ENCODE measurements at regions not wholly inside any gene's neighbourhood (a gene's known extent, or its start where the extent isn't known, plus 50 kb on each side); places are given as distances from the start of the nearest gene placed in this dataset.

DNA sequence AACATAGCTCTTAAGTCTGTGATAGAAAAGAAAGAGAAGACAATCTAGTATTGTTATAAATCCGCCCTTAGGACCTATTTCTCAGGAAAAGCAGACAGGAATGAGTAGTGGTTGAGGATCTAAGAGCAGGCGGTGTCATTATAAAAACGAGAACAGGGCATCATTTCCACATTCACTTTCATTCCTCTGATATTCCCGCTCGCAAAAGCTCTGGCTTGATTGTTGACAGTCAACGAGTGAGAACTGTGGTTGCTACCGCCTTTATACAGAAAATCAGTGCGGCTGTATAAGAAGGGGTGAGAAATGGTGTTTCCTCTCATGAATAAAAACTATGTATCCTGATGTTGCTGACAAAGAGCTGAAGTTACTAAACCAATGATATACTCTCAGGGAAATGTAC lies 1409.6 kb upstream of the WWC1 start:
- no CpG with 5 or more reads among the region's 8 CpGs for WGBS (ENCODE audit: extremely low coverage, insufficient coverage, insufficient read length)
- Histone ChIP-seq H2BK12ac (ENCODE audit: low read length) (no peak overlapping the region), H4K12ac (ENCODE audit: low read depth, low read length) (no peak overlapping the region)

DNA sequence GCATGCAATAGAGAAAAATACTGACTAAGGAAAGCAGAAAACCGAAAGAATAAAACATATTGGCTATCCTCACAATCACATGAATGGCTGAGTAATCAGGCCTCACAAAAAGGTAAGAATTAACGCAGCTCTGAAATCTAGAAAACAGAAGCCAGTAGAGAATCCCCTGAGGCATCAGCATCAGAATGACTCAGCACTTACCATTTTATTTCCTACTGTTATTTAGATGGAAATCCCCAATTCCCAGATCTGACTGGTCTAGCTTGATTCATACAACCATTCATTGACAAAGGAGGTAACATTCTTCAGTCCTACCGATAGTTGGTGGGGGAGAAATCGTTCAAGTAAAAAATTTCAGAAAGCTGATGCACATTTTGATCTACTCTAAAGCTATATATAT lies 1408.4 kb upstream of the WWC1 start:
- Histone ChIP-seq H3K9me3 (ENCODE audit: insufficient read depth, low read depth, low read length) (no peaks in the 10 kb centered on the region), H3K4me1 (ENCODE audit: control insufficient read depth in 1 of 2, insufficient read depth in 2 of 2, low read length in 2 of 2) (no peaks in the 10 kb centered on the region), H3K36me3 (ENCODE audit: control insufficient read depth in 1 of 2, insufficient read depth in 2 of 2, low read length in 2 of 2) (no peaks in the 10 kb centered on the region), H4K91ac (ENCODE audit: low read depth, low read length) (no peak overlapping the region), H3K4ac (ENCODE audit: low read depth, low read length) (no peak overlapping the region), H2BK5ac (ENCODE audit: low read depth, low read length, poor library complexity) (no peak overlapping the region), H3K4me2 (ENCODE audit: low read length) (no peak overlapping the region), H2AFZ (ENCODE audit: insufficient read depth, low read length, poor library complexity) (no peak overlapping the region), H4K12ac (ENCODE audit: low read depth, low read length) (no peak overlapping the region), H3K79me1 (ENCODE audit: low read length) (no peaks in the 10 kb centered on the region), H3K9ac (ENCODE audit: low read length) (no peak overlapping the region), H2AK5ac (ENCODE audit: low read length) (no peak overlapping the region), H3K14ac (ENCODE audit: low read length) (no peak overlapping the region), H3K27ac (ENCODE audit: low read depth, low read length) (no peak overlapping the region), H4K8ac (ENCODE audit: low read depth, low read length) (no peak overlapping the region), H3K23ac (ENCODE audit: low read length) (no peak overlapping the region), H2BK120ac (ENCODE audit: insufficient read depth, low read length, poor library complexity) (no peak overlapping the region), H3K79me2 (ENCODE audit: control insufficient read depth, insufficient read depth, low read length, poor library complexity) (no peaks in the 10 kb centered on the region), H3K27me3 (ENCODE audit: insufficient read depth, low read length) (no peaks in the 10 kb centered on the region), H2BK12ac (ENCODE audit: low read length) (no peak overlapping the region), H3K18ac (ENCODE audit: low read length) (no peak overlapping the region), H3K4me3 (ENCODE audit: low read depth, low read length) (no peak overlapping the region)
- DNase-seq, result no peak
- WGBS (ENCODE audit: extremely low coverage, insufficient coverage, insufficient read length), result no CpG with 5 or more reads among the region's 4 CpGs

More for the DNA sequence above, 1409.6 kb upstream of the WWC1 start:
- no peak overlapping the region for H3K23ac ChIP-seq (ENCODE audit: low read length)
- H4K8ac ChIP-seq (ENCODE audit: low read depth, low read length), result no peak overlapping the region
- H2AFZ ChIP-seq (ENCODE audit: insufficient read depth, low read length, poor library complexity), result no peak overlapping the region
- H4K91ac ChIP-seq (ENCODE audit: low read depth, low read length), result no peak overlapping the region
- no peak overlapping the region for H2BK120ac ChIP-seq (ENCODE audit: insufficient read depth, low read length, poor library complexity)
- no peaks in the 10 kb centered on the region for H3K9me3 ChIP-seq (ENCODE audit: insufficient read depth, low read depth, low read length)
- no peak overlapping the region for H2BK5ac ChIP-seq (ENCODE audit: low read depth, low read length, poor library complexity)
- H3K4me3 ChIP-seq (ENCODE audit: low read depth, low read length), result no peak overlapping the region
- no peak for DNase-seq
- H3K9ac ChIP-seq (ENCODE audit: low read length), result no peak overlapping the region
- H3K27me3 ChIP-seq (ENCODE audit: insufficient read depth, low read length), result no peaks in the 10 kb centered on the region
- no peak overlapping the region for H3K4ac ChIP-seq (ENCODE audit: low read depth, low read length)
- H3K79me2 ChIP-seq (ENCODE audit: control insufficient read depth, insufficient read depth, low read length, poor library complexity), result no peaks in the 10 kb centered on the region
- H3K4me2 ChIP-seq (ENCODE audit: low read length), result no peak overlapping the region
- no peak overlapping the region for H2AK5ac ChIP-seq (ENCODE audit: low read length)
- no peak overlapping the region for H3K14ac ChIP-seq (ENCODE audit: low read length)
- H3K79me1 ChIP-seq (ENCODE audit: low read length), result no peaks in the 10 kb centered on the region
- no peak overlapping the region for H3K27ac ChIP-seq (ENCODE audit: low read depth, low read length)
- no peaks in the 10 kb centered on the region for H3K36me3 ChIP-seq (ENCODE audit: control insufficient read depth in 1 of 2, insufficient read depth in 2 of 2, low read length in 2 of 2)
- H3K4me1 ChIP-seq (ENCODE audit: control insufficient read depth in 1 of 2, insufficient read depth in 2 of 2, low read length in 2 of 2), result no peaks in the 10 kb centered on the region
- no peak overlapping the region for H3K18ac ChIP-seq (ENCODE audit: low read length)

DNA sequence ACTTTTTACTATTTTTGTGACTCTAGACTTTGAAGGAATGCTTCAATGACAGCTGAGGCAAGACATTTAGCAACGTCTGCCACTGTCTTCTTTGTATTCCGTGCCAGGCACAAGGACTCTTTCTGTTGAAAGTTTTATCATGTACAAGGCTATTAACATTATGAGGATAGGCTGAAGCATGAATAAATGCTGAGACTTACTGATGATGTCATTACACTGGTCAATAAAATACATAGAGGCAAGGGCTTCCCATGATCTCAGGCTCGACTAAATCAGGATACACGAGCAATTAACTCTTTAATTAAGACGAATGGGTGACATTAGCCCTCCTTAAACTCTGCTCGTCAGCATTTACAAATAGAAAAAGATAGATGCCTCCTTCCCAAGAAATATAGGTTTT lies 1393.3 kb upstream of the WWC1 start:
- Histone ChIP-seq H3K4me2 (ENCODE audit: low read length) (no peak overlapping the region), H3K4me1 (ENCODE audit: control insufficient read depth in 1 of 2, insufficient read depth in 2 of 2, low read length in 2 of 2) (no peaks in the 10 kb centered on the region), H3K18ac (ENCODE audit: low read length) (no peak overlapping the region), H3K14ac (ENCODE audit: low read length) (no peak overlapping the region), H3K79me2 (ENCODE audit: control insufficient read depth, insufficient read depth, low read length, poor library complexity) (no peaks in the 10 kb centered on the region), H3K9ac (ENCODE audit: low read length) (no peak overlapping the region), H3K9me3 (ENCODE audit: insufficient read depth, low read depth, low read length) (no peaks in the 10 kb centered on the region), H4K8ac (ENCODE audit: low read depth, low read length) (no peak overlapping the region), H3K79me1 (ENCODE audit: low read length) (no peaks in the 10 kb centered on the region), H3K4me3 (ENCODE audit: low read depth, low read length) (no peak overlapping the region), H4K91ac (ENCODE audit: low read depth, low read length) (no peak overlapping the region), H3K36me3 (ENCODE audit: control insufficient read depth in 1 of 2, insufficient read depth in 2 of 2, low read length in 2 of 2) (no peaks in the 10 kb centered on the region), H2BK12ac (ENCODE audit: low read length) (no peak overlapping the region), H3K27ac (ENCODE audit: low read depth, low read length) (no peak overlapping the region), H2AFZ (ENCODE audit: insufficient read depth, low read length, poor library complexity) (no peak overlapping the region), H2BK120ac (ENCODE audit: insufficient read depth, low read length, poor library complexity) (no peak overlapping the region), H3K4ac (ENCODE audit: low read depth, low read length) (no peak overlapping the region), H2AK5ac (ENCODE audit: low read length) (no peak overlapping the region), H3K23ac (ENCODE audit: low read length) (no peak overlapping the region), H4K12ac (ENCODE audit: low read depth, low read length) (no peak overlapping the region), H2BK5ac (ENCODE audit: low read depth, low read length, poor library complexity) (no peak overlapping the region), H3K27me3 (ENCODE audit: insufficient read depth, low read length) (no peaks in the 10 kb centered on the region)
- DNase-seq, result no peak
- WGBS (ENCODE audit: extremely low coverage, insufficient coverage, insufficient read length), result no CpG with 5 or more reads among the region's 6 CpGs

DNA sequence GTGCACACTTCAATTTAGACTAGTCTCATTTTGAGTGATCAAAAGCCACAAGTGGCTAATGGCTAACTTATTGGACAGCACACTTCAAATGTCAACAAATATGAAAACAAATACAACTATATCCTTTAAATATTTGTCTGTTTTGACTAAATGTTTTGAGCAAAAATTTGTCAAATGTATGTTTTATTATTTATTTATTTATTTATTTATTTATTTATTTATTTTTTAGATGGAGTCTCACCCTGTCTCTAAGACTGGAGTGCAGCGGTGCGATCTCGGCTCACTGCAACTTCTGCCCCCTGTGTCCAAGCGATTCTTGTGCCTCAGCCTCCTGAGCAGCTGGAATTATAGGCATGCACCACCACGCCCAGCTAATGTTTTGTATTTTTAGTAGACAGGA lies 1392.1 kb upstream of the WWC1 start:
- no CpG with 5 or more reads among the region's 5 CpGs for WGBS (ENCODE audit: extremely low coverage, insufficient coverage, insufficient read length)
- no peak overlapping the region for H3K23ac ChIP-seq (ENCODE audit: low read length)
- H3K4me3 ChIP-seq (ENCODE audit: low read depth, low read length), result no peak overlapping the region
- no peaks in the 10 kb centered on the region for H3K79me1 ChIP-seq (ENCODE audit: low read length)
- H4K91ac ChIP-seq (ENCODE audit: low read depth, low read length), result no peak overlapping the region
- H2AK5ac ChIP-seq (ENCODE audit: low read length), result no peak overlapping the region
- no peak overlapping the region for H2BK120ac ChIP-seq (ENCODE audit: insufficient read depth, low read length, poor library complexity)
- no peak overlapping the region for H2BK12ac ChIP-seq (ENCODE audit: low read length)
- H3K9ac ChIP-seq (ENCODE audit: low read length), result no peak overlapping the region
- H3K14ac ChIP-seq (ENCODE audit: low read length), result no peak overlapping the region
- no peak overlapping the region for H3K18ac ChIP-seq (ENCODE audit: low read length)
- H2AFZ ChIP-seq (ENCODE audit: insufficient read depth, low read length, poor library complexity), result no peak overlapping the region
- no peak overlapping the region for H4K12ac ChIP-seq (ENCODE audit: low read depth, low read length)
- H2BK5ac ChIP-seq (ENCODE audit: low read depth, low read length, poor library complexity), result no peak overlapping the region
- H3K27ac ChIP-seq (ENCODE audit: low read depth, low read length), result no peak overlapping the region
- H3K79me2 ChIP-seq (ENCODE audit: control insufficient read depth, insufficient read depth, low read length, poor library complexity), result no peaks in the 10 kb centered on the region
- no peak overlapping the region for H3K4ac ChIP-seq (ENCODE audit: low read depth, low read length)
- no peaks in the 10 kb centered on the region for H3K27me3 ChIP-seq (ENCODE audit: insufficient read depth, low read length)
- no peaks in the 10 kb centered on the region for H3K4me1 ChIP-seq (ENCODE audit: control insufficient read depth in 1 of 2, insufficient read depth in 2 of 2, low read length in 2 of 2)
- H3K36me3 ChIP-seq (ENCODE audit: control insufficient read depth in 1 of 2, insufficient read depth in 2 of 2, low read length in 2 of 2), result no peaks in the 10 kb centered on the region
- no peak overlapping the region for H3K4me2 ChIP-seq (ENCODE audit: low read length)
- H4K8ac ChIP-seq (ENCODE audit: low read depth, low read length), result no peak overlapping the region
- DNase-seq, result no peak
- H3K9me3 ChIP-seq (ENCODE audit: insufficient read depth, low read depth, low read length), result no peaks in the 10 kb centered on the region

Measured in trophoblast cell (in vitro differentiated cells and primary cell).